ENCODE measurements at regions not wholly inside any gene's neighbourhood (a gene's known extent, or its start where the extent isn't known, plus 50 kb on each side); places are given as distances from the start of the nearest gene placed in this dataset.

DNA sequence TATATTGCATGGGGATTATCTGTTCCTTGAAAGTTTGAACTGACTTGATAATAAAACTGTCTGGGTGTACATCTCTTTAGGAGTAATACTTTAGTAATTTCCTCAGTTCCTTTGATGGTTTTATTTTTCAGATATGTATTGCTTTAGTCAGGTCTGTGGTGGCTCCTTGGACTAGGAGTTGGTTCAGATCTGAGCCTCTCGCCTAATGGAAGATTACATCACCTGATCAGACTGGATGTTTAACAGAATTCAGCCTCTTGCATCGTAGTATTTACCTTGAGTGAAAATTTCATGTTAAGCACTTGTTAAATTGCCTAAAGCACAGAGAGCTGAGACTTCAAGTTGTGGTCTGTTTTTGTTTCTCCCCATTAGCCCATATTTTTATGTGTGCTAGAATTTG is 267.3 kb downstream of the MAP2K4 start:
- peak; percentile 18 for DNase-seq (ENCODE audit: low read depth)
- H3K4me3 ChIP-seq (ENCODE audit: low read depth, low read length), result no peak overlapping the region
- no peak for TF ChIP-seq CTCF (IDR thresholded peaks at IDR 0.05; ENCODE audit: control insufficient read depth, extremely low read depth, insufficient read depth)

DNA sequence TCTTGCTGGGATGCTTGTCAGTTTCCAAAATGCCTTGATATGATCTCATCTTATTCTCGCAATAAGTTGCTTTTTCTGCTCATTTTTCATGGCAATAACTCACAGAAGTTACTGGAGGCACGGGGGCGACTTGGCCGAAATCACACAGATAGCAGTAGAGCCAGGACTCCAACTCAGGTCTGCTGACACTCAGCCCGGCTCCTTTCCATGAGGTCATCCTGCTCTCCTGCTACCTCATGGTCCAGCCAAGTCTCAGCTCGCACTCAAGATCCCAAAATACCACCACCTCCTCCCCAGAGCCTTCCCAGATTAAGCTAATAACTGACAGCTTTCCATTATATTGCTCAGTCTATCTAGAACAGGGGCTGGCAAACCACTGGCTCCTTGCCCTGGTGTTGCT is 269.5 kb downstream of the MAP2K4 start:
- DNase-seq (ENCODE audit: low read depth), result no peak
- no peak overlapping the region for H3K4me3 ChIP-seq (ENCODE audit: low read depth, low read length)
- TF ChIP-seq CTCF (IDR thresholded peaks at IDR 0.05; ENCODE audit: control insufficient read depth, extremely low read depth, insufficient read depth), result no peak

DNA sequence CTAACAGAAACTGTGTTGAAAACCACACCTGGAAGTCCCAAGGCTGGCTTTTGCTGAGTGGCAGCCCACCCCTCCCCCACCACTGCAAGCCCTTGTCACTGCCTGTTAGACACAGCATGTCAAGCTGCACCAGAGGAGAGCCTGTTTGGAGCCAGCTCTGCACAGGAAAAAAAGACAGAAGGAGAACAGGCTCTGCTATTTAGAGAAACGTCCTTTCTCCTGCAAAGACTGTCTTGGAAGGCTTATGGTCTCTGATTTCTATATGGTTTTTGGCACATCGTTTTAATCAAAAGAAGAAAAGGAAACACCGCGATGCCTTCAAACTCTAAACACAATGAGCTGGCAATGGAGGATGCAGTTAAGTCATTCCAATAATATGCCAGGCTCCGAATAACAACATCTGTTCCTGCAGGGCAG is 275.5 kb downstream of the MAP2K4 start:
- no peak for DNase-seq (ENCODE audit: low read depth)
- H3K4me3 ChIP-seq (ENCODE audit: low read depth, low read length), result no peak overlapping the region
- no peak for TF ChIP-seq CTCF (IDR thresholded peaks at IDR 0.05; ENCODE audit: control insufficient read depth, extremely low read depth, insufficient read depth)

DNA sequence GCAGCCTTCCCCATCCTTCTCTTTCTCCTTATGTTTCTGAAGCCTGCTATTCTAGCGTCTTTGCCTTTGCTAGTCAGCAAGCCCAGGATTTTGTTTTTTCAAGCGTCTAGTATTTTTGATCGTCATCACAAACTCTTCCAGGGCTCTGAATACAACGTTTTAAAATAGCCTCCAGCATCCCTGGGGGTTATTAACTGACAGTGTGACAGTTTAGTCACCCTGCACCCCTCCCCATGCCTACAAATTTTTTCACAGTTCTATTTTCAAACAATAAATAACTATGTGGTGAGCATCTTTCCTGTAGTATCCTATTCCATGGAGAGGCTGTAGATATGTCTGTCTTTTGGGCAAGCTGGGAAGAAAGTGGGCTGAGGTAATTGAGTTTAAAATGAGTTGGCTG is 280.9 kb downstream of the MAP2K4 start:
- no peak overlapping the region for H3K4me3 ChIP-seq (ENCODE audit: low read depth, low read length)
- DNase-seq (ENCODE audit: low read depth), result no peak
- no peak for TF ChIP-seq CTCF (IDR thresholded peaks at IDR 0.05; ENCODE audit: control insufficient read depth, extremely low read depth, insufficient read depth)

DNA sequence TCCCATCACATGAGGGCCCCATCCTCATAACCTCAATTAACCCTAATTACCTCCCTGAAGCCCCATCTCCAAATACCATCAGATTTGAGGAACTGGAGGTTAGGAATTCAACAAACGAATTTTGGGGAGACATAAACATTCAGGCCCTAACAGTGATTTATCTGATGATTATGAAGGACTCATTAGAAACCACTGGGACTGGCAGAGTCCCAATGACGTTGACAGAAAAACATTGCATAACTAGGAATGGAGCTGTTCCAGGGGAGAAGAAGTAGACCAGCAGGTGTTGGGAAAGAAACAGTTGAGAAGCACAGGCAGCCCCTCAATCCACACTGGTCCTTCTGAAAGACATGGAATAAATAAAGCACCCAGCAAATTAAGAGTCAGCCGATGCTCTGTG is 282.0 kb downstream of the MAP2K4 start:
- no peak for DNase-seq (ENCODE audit: low read depth)
- TF ChIP-seq CTCF (IDR thresholded peaks at IDR 0.05; ENCODE audit: control insufficient read depth, extremely low read depth, insufficient read depth), result no peak
- no peak overlapping the region for H3K4me3 ChIP-seq (ENCODE audit: low read depth, low read length)

- no peak for DNase-seq (ENCODE audit: low read depth)
- no peak overlapping the region for H3K4me3 ChIP-seq (ENCODE audit: low read depth, low read length)
- TF ChIP-seq CTCF (IDR thresholded peaks at IDR 0.05; ENCODE audit: control insufficient read depth, extremely low read depth, insufficient read depth), result no peak
Observed at GRCh38 chr17:12310811-12311210, 290.1 kb downstream of the MAP2K4 start.

DNA sequence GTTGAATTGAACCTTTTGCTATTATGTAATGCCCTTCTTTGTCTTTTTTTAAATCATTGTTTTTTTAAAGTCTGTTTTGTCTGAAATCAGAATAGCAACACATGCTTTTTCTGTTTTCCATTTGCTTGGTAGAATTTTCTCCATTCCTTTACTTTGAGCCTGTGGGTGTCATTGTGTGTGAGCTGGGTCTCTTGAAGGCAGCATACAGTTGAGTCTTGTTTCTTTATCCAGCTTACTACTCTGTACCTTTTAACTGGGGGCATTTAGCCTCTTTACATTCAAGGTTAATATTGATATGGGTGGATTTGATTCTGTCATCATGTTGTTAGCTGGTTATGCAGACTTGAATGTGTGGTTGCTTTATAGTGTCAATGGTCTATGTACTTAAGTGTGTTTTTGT is 292.0 kb downstream of the MAP2K4 start:
- no peak overlapping the region for H3K4me3 ChIP-seq (ENCODE audit: low read depth, low read length)
- DNase-seq (ENCODE audit: low read depth), result no peak
- TF ChIP-seq CTCF (IDR thresholded peaks at IDR 0.05; ENCODE audit: control insufficient read depth, extremely low read depth, insufficient read depth), result no peak

Data from LNCaP clone FGC (cell line).